HG03342 (cell line): ENCODE measurements at regions not wholly inside any gene's neighbourhood (a gene's known extent, or its start where the extent isn't known, plus 50 kb on each side); places are given as distances from the start of the nearest gene placed in this dataset.

Experiments
- ATAC-seq: cut with Tn5 transposase; IDR thresholded peaks from one replicate; pipeline ENCODE4 v1.9.1; 2021; ENCODE audit warnings: mild to moderate bottlenecking, moderate library complexity; ENCODE audit not compliant: unreplicated experiment

- ATAC-seq = no peak
Measured at GRCh38 chr6:167731731-167732422, 94.8 kb upstream of the AFDN start.

DNA sequence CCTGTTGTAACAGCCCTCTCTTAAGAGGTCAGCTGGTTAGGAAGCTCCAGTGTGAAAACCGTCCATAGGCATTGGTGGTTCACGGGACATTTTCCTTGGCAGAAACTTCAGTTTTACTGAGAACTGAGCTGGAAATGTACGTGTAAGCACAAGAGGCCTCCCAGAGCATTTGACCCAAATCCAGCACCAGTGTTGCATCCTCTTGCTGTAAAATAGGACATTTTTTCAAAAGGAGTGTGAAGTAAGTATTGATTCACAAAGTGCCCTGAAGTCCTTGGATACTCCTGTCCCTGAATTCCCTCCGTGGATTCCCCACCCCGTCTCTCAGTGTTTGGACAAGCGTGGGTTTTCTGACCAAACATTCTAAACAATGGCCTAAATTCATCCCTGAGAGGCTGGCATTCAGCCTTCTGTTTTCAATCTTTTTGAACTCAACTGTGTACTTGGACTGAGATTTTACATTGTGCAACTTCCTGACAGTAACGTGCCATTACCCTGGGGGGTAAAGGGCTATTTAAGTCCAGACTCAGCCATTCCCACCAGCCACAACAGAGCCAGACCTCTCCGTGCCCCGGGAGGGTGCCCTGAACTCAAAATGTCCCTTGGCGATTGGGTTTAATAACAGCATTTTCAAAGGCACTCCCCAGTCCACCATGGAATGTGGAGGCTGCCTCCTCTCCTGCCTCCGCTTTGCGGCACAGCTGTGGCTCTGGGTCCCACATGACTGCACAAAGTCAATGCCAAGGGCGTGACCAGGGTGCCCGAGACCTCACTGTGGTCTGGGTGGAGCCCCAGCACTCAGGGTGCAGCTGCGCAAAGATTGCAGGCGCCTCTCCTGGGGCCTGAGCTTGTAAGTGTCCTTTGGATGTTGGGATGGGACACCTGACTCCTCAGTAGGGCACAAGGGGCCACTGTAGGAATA is 92.7 kb upstream of the AFDN start:
- peak; percentile 59 for ATAC-seq

GRCh38 chr6:167734662-167735083 is 92.0 kb upstream of the AFDN start:
- ATAC-seq = no peak

DNA sequence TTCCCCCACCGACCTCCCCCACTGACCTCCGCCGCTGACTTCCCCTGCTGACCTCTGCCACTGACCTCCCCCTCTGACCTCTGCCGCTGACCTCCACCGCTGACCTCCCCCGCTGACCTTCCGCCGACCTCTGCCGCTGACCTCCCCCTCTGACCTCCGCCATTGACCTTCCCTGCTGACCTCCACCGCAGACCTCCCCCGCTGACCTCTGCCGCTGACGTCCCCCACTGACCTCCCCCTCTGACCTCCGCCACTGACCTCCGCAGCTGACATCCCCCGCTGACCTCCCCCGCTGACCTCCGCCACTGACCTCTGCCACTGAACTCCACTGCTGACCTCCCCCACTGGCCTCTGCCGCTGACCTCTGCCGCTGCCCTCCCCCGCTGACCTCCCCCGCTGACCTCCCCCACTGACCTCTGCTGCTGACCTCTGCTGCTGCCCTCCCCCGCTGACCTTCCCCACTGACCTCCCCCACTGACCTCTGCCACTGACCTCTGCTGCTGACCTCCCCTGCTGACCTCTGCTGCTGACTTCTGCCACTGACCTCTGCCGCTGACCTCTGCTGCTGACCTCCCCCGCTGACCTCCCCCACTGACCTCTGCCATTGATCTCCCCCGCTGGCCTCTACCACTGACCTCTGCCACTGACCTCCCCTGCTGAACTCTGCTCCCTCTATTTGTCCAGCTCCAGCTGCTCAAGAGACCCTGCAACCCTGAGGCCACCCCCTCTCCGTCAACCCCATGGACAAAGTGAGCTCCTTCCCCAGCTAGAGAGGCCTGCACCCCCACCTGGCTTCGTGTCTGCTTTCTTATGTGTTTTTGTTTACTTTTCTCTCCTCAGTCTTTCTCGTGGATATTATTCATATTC is 91.4 kb upstream of the AFDN start:
- ATAC-seq = no peak

DNA sequence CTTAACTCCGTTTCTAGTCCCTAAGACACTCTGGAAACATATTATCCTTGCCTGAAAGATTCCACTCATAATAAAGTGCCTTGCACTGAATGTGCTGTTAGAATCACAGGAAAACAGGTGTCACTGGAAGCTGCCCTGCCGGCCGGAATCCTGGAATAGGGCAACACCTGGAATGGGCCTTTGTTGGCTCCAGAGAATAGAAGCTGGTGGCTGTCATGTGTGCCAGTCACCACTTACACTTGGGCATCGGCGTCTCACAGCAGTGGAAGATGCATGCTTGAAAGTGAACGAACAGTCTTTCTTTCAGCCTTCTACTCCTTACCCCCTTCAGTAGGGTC is 90.8 kb upstream of the AFDN start:
- no peak for ATAC-seq

DNA sequence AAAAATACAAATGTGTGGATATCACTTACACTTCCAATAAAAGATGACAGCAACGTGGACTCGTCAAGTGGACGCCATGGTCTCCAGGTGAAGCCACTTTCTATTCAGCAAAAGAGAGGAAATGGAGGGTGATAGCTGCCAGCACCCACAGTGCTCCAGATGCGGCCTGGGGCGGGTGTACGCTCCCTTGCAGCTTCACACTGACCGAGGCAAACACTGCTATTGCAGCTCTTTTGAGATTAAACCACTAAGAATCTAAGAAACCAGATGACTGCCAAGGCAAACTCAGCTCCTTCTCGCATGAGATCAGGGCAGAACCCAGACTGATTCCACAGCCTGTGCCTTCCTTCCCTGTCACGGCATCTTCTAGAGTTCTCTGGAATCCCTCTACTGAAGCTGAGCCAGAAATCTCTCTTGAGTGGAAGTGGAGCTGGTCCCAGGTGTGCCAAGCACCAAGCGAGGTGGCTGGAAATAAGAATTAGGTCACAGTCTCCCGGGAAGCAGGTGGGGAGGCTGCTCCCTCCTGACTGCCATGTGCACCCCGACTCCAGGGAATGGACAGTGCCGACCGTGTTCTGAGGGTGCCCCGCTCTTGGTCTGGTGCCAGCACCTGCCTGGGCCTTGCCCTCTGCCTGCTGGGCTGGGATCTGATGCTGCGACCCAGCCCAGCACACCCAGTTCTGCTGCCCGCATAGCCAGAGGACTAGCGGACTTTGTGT is 90.1 kb upstream of the AFDN start:
- ATAC-seq = no peak

DNA sequence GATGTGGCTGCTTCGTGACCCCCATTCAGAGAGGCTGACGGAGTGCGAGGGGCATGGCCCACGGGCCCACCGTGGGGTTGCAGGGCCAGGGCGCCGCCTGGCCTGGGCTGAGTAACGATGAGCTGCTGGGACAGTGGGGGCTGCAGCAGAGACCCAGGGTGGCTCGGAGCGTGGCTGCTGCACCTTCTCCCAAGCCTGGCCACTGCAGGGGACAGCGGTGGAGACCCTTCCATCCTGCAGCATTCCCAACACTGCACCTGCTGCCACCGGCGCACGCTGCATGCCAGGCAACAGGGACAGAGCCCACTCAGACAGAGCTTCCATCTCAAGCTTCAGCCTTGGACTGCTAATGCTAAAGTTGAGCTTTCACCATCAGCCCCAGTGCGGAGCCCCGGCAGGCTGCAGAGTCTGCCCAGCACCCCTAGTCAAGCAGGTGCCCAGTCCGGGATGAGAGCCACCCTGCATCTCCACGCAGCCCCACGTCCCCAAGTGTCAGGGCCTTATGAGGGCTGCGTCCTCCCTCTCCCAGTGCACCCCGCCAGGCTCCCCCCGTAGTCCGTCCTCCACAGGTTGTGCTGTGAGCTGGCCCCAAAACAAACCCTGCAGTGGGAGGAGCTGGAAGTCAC is 89.4 kb upstream of the AFDN start:
- ATAC-seq = no peak

- no peak for ATAC-seq
Measured at GRCh38 chr6:167738386-167738785, 88.3 kb upstream of the AFDN start.

DNA sequence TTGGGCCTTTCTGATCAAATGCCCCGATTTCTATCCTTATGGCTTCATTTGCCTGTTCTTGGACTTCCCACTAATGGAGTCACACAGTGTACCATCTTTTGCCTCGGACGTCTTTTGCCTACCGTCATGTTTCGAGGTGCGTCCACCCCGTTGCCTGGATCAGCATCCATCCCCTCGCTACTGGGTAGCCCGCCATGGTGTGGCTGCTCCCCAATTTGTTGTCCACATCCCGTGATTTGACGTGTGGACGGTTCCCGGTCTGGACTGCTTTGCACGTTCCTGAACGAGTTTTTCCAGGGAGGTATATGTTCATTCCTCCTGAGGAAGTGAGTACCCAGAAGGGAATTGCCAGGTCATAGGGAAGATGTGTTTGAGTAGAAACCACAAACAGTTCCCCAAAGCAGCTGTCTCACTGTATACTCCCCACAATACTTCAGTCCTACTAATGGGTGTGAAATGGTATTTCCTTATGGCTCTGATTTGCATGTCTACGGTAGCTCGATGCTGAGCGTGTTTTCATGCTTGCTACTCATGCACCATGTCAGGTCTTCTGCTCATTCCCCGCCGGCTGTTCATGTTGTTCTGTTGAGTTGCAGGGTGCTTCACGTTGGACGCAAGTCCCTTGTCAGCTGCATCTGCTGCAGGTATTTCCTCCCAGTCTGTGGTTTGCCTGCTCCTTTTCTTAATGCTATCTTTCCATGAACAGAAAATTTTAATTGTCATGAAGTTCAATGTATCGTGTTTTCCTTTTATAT is 86.8 kb upstream of the AFDN start:
- ATAC-seq = no peak

DNA sequence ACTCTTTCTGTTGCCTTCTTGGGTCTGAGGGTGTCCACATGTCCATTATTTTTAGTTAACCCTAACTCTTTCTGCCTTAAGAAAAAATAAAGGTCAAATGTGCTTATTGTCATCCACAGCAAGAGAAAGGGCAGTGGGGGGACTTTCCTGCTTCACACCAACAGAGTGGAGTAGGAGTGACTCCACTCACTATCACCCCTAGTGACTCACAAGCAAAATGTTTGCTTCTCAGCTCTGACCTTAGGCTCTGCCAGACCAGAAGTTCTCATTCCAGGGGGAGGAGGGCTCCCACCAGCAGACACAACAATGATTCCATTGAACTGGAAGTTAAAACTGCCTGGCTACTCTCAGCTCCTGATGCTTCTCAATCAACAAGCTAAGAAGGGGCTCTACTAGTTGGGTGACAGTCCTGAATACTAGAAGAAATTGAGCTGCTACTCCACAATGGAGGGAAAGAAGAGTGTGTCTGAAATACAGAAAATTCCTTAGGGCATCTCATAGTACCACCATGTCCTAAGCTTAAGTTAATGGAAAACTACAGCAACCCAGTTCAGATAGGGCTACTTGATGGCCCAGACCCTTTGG is 83.9 kb upstream of the AFDN start:
- no peak for ATAC-seq

- no peak for ATAC-seq
Measured at GRCh38 chr6:167744681-167745669, 81.7 kb upstream of the AFDN start.

DNA sequence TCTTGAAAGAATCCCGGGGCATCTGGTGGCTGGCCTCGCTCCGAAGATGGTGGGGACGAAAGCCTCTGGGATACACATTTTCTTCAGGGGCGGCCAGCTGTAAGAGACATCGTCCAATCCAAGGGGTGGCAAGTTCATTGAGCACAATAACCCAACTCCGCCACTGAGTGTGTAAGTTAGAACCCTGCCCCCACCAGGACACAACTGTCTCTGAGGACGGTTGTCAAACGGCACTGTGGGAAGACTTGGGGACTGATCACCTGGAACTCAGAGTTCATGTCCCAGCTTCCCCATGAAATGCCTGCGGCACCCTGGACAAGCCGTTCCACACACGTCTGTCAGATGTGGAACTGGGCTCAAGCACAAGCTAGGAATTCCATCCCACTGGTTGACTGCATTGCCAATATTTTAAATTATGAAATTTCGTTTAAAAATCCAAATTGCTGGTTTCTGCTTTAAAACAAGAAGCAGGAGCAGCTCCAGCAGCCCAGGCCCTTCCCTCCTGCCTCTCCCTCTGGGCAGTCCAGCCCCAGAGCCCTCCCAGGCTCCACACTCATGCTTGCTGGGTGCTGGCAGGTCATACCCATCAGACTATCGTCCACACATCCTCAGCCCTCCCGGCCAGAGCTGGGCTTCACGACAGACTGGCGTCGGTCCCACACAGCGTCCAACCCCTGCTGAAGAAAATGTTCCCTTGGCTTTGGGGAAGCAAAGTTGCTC is 80.9 kb upstream of the AFDN start:
- ATAC-seq = no peak

- ATAC-seq = no peak
Measured at GRCh38 chr6:167746390-167746907, 80.3 kb upstream of the AFDN start.

DNA sequence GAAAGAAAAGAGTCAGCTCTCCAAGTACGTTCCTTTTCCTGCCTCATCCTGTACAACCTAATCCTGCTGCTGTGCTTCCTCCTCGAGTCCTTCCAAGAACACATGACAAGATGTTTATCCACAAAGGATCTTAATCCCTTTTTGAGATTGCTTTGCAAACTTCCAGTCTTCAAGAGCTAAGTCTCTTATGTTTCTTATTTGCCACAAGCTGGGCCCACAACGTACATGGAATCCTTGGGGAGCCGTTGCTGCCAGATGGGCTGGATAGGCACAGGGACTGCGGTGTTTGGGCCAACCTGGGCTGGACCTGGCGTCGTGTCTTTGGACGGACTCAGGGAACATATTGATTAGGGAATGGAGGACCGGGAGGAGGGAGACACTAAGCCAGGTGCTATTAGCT is 79.7 kb upstream of the AFDN start:
- ATAC-seq = no peak

DNA sequence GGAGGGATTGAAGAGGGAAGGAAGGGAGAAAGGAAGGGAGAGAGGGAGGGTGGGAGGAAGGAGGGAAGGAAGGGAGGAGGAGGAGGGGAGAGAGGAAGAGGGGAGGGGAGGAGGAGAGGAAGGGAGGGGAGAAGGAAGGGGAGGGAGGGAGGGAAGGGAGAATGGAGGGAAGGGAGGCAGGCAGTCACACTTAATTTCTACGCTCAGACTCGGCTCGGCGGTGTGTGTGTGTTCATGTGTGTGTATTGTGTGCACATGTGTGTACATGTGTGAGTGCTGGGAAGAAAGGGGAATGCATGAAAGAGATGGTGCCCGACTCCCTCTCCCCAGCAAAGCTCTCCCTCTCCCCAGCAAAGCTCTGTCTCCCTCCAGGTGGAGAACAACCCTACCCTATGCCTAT is 79.1 kb upstream of the AFDN start:
- no peak for ATAC-seq

DNA sequence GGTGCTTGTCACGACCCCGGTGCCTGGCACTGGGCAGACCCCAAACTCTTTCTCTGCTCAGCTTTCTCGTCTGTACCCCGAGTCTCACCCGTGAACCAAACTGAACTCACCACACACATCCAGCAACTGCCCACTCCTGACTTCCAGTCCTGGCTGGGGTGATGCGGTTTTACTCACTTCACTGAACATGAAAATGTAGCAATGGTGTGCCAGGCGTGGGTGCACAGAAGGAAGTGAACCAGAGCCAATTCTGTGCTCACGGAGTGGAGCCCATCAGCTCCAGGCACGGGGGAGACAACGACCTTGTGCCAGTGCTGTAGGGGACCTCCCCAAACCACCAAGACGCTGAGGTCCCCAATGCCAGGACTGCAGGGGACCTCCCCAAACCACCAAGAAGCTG is 78.7 kb upstream of the AFDN start:
- no peak for ATAC-seq
